GM12891 (cell line): ENCODE measurements at regions not wholly inside any gene's neighbourhood (a gene's known extent, or its start where the extent isn't known, plus 50 kb on each side); places are given as distances from the start of the nearest gene placed in this dataset.

Experiments used
- POLR2A ChIP-seq: IDR thresholded peaks from 2 replicates; pipeline ENCODE4 v1.6.1; 2011; ENCODE audit warnings: low read depth, low read length, control low read depth
- SPI1 ChIP-seq: IDR thresholded peaks from 2 replicates; pipeline ENCODE4 v1.6.1; 2011; ENCODE audit warnings: low read depth, low read length, control low read depth
- TAF1 ChIP-seq: IDR thresholded peaks from 2 replicates; pipeline ENCODE4 v1.6.1; 2011; ENCODE audit warnings: low read depth, low read length, control low read depth

DNA sequence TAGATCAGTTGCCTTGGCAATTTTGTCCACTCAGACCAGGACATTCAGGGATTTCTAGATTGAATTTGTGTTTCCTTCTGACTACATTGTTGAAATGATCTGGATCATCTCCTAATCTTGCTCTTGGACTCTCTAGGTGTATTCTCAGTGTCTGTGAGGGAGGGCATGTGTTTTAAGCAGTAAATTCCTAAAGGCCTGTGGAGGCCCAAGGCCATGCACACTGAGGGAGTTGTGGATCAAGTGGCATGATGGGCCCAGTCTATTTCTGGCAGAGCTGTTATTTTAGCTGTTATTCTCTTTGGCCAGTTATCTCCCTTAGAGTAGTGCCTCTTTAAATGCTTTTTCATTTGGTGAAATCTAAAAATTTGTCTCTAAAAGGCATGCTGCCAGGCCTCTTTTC lies 144.9 kb downstream of the RPIA start:
- TF ChIP-seq POLR2A (no peak), TAF1 (no peak), SPI1 (no peak)
